K562 (cell line): ENCODE measurements at regions not wholly inside any gene's neighbourhood (a gene's known extent, or its start where the extent isn't known, plus 50 kb on each side); places are given as distances from the start of the nearest gene placed in this dataset.

ENCODE experiments used
- ATAC-seq: fragments of 200-7000 bp; cut with Tn5 transposase; 3 replicates; pipeline ENCODE4 v1.9.1; 2020; ENCODE audit warnings: moderate library complexity
- BruUV-seq: library from RNA; stranded (reverse); fragments of 400-500 nt; replicated peaks from 2 replicates; lab custom pipeline; 2021; lab: Mats Ljungman, UMichigan
- CTCF ChIA-PET: fragments of 300-600 bp; formaldehyde crosslinking; extraction: SDS; loops from one replicate; lab custom pipeline; 2021; ENCODE audit warnings: low intra/inter-chr PET ratio; lab: Yijun Ruan, JAX
- POLR2A ChIA-PET: fragments of 300-600, 350-650 bp; sonication (Branson Sonifier 250); formaldehyde crosslinking; extraction: SDS; loops from one replicate; lab custom pipeline; 2021; ENCODE audit warnings: antibody characterized with exemption, inconsistent platforms; lab: Yijun Ruan, JAX
- DNase-seq, 4 experiments: peaks; one replicate each; pipeline versions ENCODE4 v3.0.0 to v3.0.0-alpha.2; 2011 to 2018; ENCODE audit warnings: low spot score in 3 of 4, mixed read lengths in 3 of 4; ENCODE audit errors: extremely low read depth in 1 of 4
- FAIRE-seq: peaks from 2 replicates; lab custom pipeline; 2011; peaks lifted over from hg19 to GRCh38; lab: Jason Lieb, UNC
- H2AFZ ChIP-seq: 2 replicates; pipeline ENCODE4 v1.6.0; 2011; ENCODE audit warnings: low read depth, low read length, control low read depth, inconsistent platforms
- H3K27ac ChIP-seq: fragments of 200-600 bp; 3 replicates; pipeline ENCODE4 v1.8.0; 2011; ENCODE audit warnings: low read depth, mild to moderate bottlenecking, control low read depth, inconsistent platforms, low read length, moderate library complexity, mixed read lengths; ENCODE audit errors: extremely low read depth
- H3K27me3 ChIP-seq, 2 experiments: fragments of 300-600 bp in 1 of 2; 2 replicates in 1 of 2; 3 replicates in 1 of 2; pipeline versions ENCODE4 v1.6.0 to v1.8.0; 2011; ENCODE audit warnings: inconsistent platforms in 2 of 2, low read length in 2 of 2, mild to moderate bottlenecking in 1 of 2, mixed read lengths in 1 of 2, moderate library complexity in 1 of 2; ENCODE audit not compliant: control insufficient read depth in 2 of 2, insufficient read depth in 2 of 2
- H3K36me3 ChIP-seq: fragments of 300-600 bp; 3 replicates; pipeline ENCODE4 v1.8.0; 2011; ENCODE audit warnings: mild to moderate bottlenecking, low read length, inconsistent platforms; ENCODE audit not compliant: control insufficient read depth, insufficient read depth
- H3K4me1 ChIP-seq, 2 experiments: fragments of 200-600 bp in 1 of 2; replicated peaks in 1 of 2; 2 replicates in 1 of 2; 3 replicates in 1 of 2; pipeline versions ENCODE4 v1.5.1 to v1.8.0; 2011; ENCODE audit warnings: inconsistent platforms in 2 of 2, low read length in 2 of 2, mild to moderate bottlenecking in 1 of 2, mixed read lengths in 1 of 2, moderate library complexity in 1 of 2; ENCODE audit not compliant: control insufficient read depth in 2 of 2, insufficient read depth in 2 of 2
- H3K4me2 ChIP-seq: 2 replicates; pipeline ENCODE4 v1.6.1; 2011; ENCODE audit warnings: low read length, control low read depth, inconsistent platforms, mixed read lengths; ENCODE audit not compliant: insufficient read depth
- H3K4me3 ChIP-seq: fragments of 200-600 bp; sonication (generic), shearing (Covaris generic); 2 replicates; pipeline ENCODE4 v1.5.1; 2016; ENCODE audit warnings: control low read depth, inconsistent platforms
- H3K79me2 ChIP-seq: fragments of 200-600 bp; 3 replicates; pipeline ENCODE4 v1.8.0; 2011; ENCODE audit warnings: low read length, inconsistent platforms; ENCODE audit not compliant: control insufficient read depth, insufficient read depth
- H3K9ac ChIP-seq, 2 experiments: 2 replicates each; pipeline versions ENCODE4 v1.6.0 to v1.6.1; 2011; ENCODE audit warnings: low read depth in 2 of 2, low read length in 2 of 2, control low read depth in 1 of 2, inconsistent platforms in 1 of 2, mild to moderate bottlenecking in 1 of 2, mixed read lengths in 1 of 2; ENCODE audit not compliant: insufficient read depth in 1 of 2
- H3K9me1 ChIP-seq: one replicate; pipeline ENCODE4 v1.6.0; 2011; ENCODE audit warnings: inconsistent platforms, mild to moderate bottlenecking, low read length, moderate library complexity; ENCODE audit not compliant: control insufficient read depth, insufficient read depth
- H3K9me3 ChIP-seq: replicated peaks from 2 replicates; pipeline ENCODE4 v1.5.1; 2011; ENCODE audit warnings: low read depth, low read length, inconsistent platforms; ENCODE audit not compliant: control insufficient read depth, insufficient read depth
- H4K20me1 ChIP-seq: replicated peaks from 2 replicates; pipeline ENCODE4 v1.6.1; 2011; ENCODE audit warnings: low read length, inconsistent platforms, mixed read lengths; ENCODE audit not compliant: control insufficient read depth, insufficient read depth
- BRF1 ChIP-seq: IDR thresholded peaks from 3 replicates; pipeline ENCODE4 v1.6.1; 2011; ENCODE audit warnings: borderline replicate concordance, mild to moderate bottlenecking; ENCODE audit not compliant: insufficient read length; ENCODE audit errors: extremely low read depth
- CTBP1 ChIP-seq: fragments of 450-650 bp; IDR thresholded peaks from 2 replicates; pipeline ENCODE4 v1.6.1; 2016; ENCODE audit warnings: borderline replicate concordance
- ETV6 ChIP-seq, 3 experiments: fragments of 150-350 bp in 1 of 3; sonication (generic) in 1 of 3; formaldehyde crosslinking in 1 of 3; IDR thresholded peaks; 2 replicates each; pipeline versions ENCODE4 v1.6.1 to v1.8.0; 2014 to 2022; ENCODE audit warnings: borderline replicate concordance in 2 of 3, low read depth in 2 of 3, antibody characterized with exemption in 1 of 3, low read length in 1 of 3, mild to moderate bottlenecking in 1 of 3, missing genetic modification reagents in 1 of 3
- FOXA3 ChIP-seq, 2 experiments: fragments of 450-650 bp in 1 of 2; sonication (generic) in 1 of 2; formaldehyde crosslinking; IDR thresholded peaks in 1 of 2; conservative IDR thresholded peaks in 1 of 2; 2 replicates each; pipeline versions ENCODE4 v1.4.0 to v1.8.0; 2020 to 2022; ENCODE audit warnings: mild to moderate bottlenecking in 2 of 2, missing genetic modification reagents in 1 of 2
- HEY1 ChIP-seq: fragments of 250-450 bp; sonication (Bioruptor Pico); IDR thresholded peaks from 2 replicates; pipeline ENCODE4 v1.5.0; 2020; ENCODE audit warnings: mild to moderate bottlenecking, moderate library complexity, borderline replicate concordance
- IRF1 ChIP-seq: sonication (generic); formaldehyde crosslinking; IDR thresholded peaks from 2 replicates; pipeline ENCODE4 v1.8.0; 2022; ENCODE audit warnings: missing genetic modification reagents, mild to moderate bottlenecking, borderline replicate concordance
- KLF1 ChIP-seq: fragments of 450-650 bp; IDR thresholded peaks from 2 replicates; pipeline ENCODE4 v1.6.1; 2016; ENCODE audit warnings: missing genetic modification characterization, missing compliant biosample characterization
- MCM7 ChIP-seq, 2 experiments: fragments of 450-650 bp; IDR thresholded peaks; 2 replicates each; pipeline ENCODE4 v1.6.1; 2016 to 2018
- MTA1 ChIP-seq: fragments of 450-650 bp; IDR thresholded peaks from 2 replicates; pipeline ENCODE4 v1.6.1; 2017; ENCODE audit warnings: borderline replicate concordance
- NFE2L1 ChIP-seq: fragments of 450-650 bp; IDR thresholded peaks from 2 replicates; pipeline ENCODE4 v1.6.1; 2016; ENCODE audit warnings: missing genetic modification characterization, low read depth, mild to moderate bottlenecking, missing compliant biosample characterization, moderate library complexity, borderline replicate concordance
- PBX2 ChIP-seq, 2 experiments: IDR thresholded peaks in 1 of 2; conservative IDR thresholded peaks in 1 of 2; 2 replicates each; pipeline ENCODE4 v1.6.1; 2016; ENCODE audit warnings: low read depth in 2 of 2, mild to moderate bottlenecking in 1 of 2, missing compliant biosample characterization in 1 of 2, missing genetic modification characterization in 1 of 2, moderate library complexity in 1 of 2
- PTTG1 ChIP-seq: fragments of 450-650 bp; IDR thresholded peaks from 2 replicates; pipeline ENCODE4 v1.6.1; 2016; ENCODE audit warnings: low read depth, mild to moderate bottlenecking, missing genetic modification characterization, missing compliant biosample characterization
- RNF2 ChIP-seq: sonication (generic); IDR thresholded peaks from 2 replicates; pipeline ENCODE4 v1.6.1; 2016
- THAP7 ChIP-seq: fragments of 250-450 bp; sonication (Bioruptor Pico); IDR thresholded peaks from 2 replicates; pipeline ENCODE4 v1.5.0; 2021
- ZC3H8 ChIP-seq: fragments of 450-650 bp; IDR thresholded peaks from 2 replicates; pipeline ENCODE4 v1.6.1; 2017
- ZNF436 ChIP-seq: fragments of 250-450, 450-650 bp; sonication (Bioruptor Pico); formaldehyde crosslinking; IDR thresholded peaks from 2 replicates; pipeline ENCODE4 v1.7.0; 2020; ENCODE audit warnings: mild to moderate bottlenecking
- ZNF79 ChIP-seq: fragments of 250-450 bp; sonication (Bioruptor Pico); IDR thresholded peaks from 2 replicates; pipeline ENCODE4 v1.4.0; 2020; ENCODE audit warnings: low read depth, mild to moderate bottlenecking, moderate library complexity
- WGBS: fragments of 100-300 bp; shearing (Covaris generic); methylation state at CpG from one replicate; pipeline ENCODE4 v1.1.6; 2016; ENCODE audit warnings: low coverage, mixed read lengths; ENCODE audit not compliant: insufficient coverage; ENCODE audit errors: missing lambda C conversion rate; 5-methylcytosine and 5-hydroxymethylcytosine counted together
- in situ Hi-C: fragments of 300-500 bp; cut with MboI; formaldehyde crosslinking; loops from 4 replicates; pipeline ENCODE4 v1.15.0; 2018; ENCODE audit warnings: inconsistent platforms, mixed read lengths
- intact Hi-C: fragments of 100-400 bp; cut with micrococcal nuclease; formaldehyde crosslinking; loops from 2 replicates; pipeline ENCODE4 v1.14.2; 2022

GRCh38 chr16:85182286-85182685 is 70.0 kb upstream of the CIBAR2 start:
- Histone ChIP-seq H3K27ac (no peak overlapping the region), H2AFZ (no peak overlapping the region), H3K9me3 (no peaks in the 10 kb centered on the region)
- TF ChIP-seq PBX2 (CRISPR knock-in tag; IDR thresholded peaks at IDR 0.05; ENCODE audit: low read depth): no peak
- no peak for TF ChIP-seq PBX2 (tag; conservative IDR thresholded peaks at IDR 0.05; ENCODE audit: low read depth)
- no peak for TF ChIP-seq MTA1
- no peak for TF ChIP-seq ZC3H8
- no peak for TF ChIP-seq BRF1
- no peak for TF ChIP-seq HEY1 (CRISPR knock-in tag)
- no peak for TF ChIP-seq THAP7 (CRISPR knock-in tag)
- no peak for TF ChIP-seq IRF1 (CRISPR knock-in tag)
- TF ChIP-seq RNF2: no peak
- TF ChIP-seq CTBP1: no peak
- TF ChIP-seq MCM7 (IDR thresholded peaks at IDR 0.05): no peak
- TF ChIP-seq KLF1 (tag): no peak
- no peak for TF ChIP-seq FOXA3 (CRISPR knock-in tag; conservative IDR thresholded peaks at IDR 0.05 in 1 of 2, IDR thresholded peaks at IDR 0.05 in 1 of 2)
- TF ChIP-seq PTTG1 (tag): no peak
- no peak for TF ChIP-seq ETV6 (IDR thresholded peaks at IDR 0.05; ENCODE audit: borderline replicate concordance in 1 of 2, low read depth in 2 of 2, low read length in 1 of 2)
- TF ChIP-seq ETV6 (CRISPR knock-in tag; IDR thresholded peaks at IDR 0.05; ENCODE audit: borderline replicate concordance): no peak
- no peak for TF ChIP-seq ZNF79 (CRISPR knock-in tag)
- TF ChIP-seq NFE2L1: no peak
- no peak for TF ChIP-seq ZNF436 (CRISPR knock-in tag)
- TF ChIP-seq, all 486 proteins: peak for 0
- Histone ChIP-seq H3K4me2 (no peak overlapping the region), H4K20me1 (peaks cover 46% of the 10 kb centered on the region), H3K79me2 (peaks cover 57% of the 10 kb centered on the region), H3K36me3 (peaks cover 47% of the 10 kb centered on the region; the same call in 2 of the 3 replicates), H3K9ac (peak overlapping the region in 1 of 2 experiments; percentile 36; a peak in 1 of 4 replicates), H3K4me3 (no peak overlapping the region), H3K27me3 (no peaks in the 10 kb centered on the region), H3K4me1 (peaks cover 10 to 37% of the 10 kb centered on the region in 2 experiments), H3K9me1 (peaks cover 7% of the 10 kb centered on the region)
- DNase-seq (no peak), ATAC-seq (no peak), FAIRE-seq (no peak)
- no TSS peak for BruUV-seq
- ChIA-PET CTCF (no interaction called here), POLR2A (interaction anchor here (0.8 kb wide), 1 partner anchor 9 kb away, joined by 3 read pairs; no protein-coding TSS in a partner anchor)
- intact Hi-C loops (no loop called here), in situ Hi-C loops (no loop called here)
- WGBS: 94% methylated on average over 11 of the region's 11 CpGs
